H1 (cell line): ENCODE measurements at regions not wholly inside any gene's neighbourhood (a gene's known extent, or its start where the extent isn't known, plus 50 kb on each side); places are given as distances from the start of the nearest gene placed in this dataset.

Experiments
- CTCF ChIA-PET: fragments of 300-600 bp; sonication (Branson Sonifier 250); formaldehyde crosslinking; loops from one replicate; lab custom pipeline; 2021; ENCODE audit not compliant: partially characterized antibody; lab: Charles Lee
- POLR2A ChIA-PET: fragments of 300-600 bp; sonication (Branson Sonifier 250); formaldehyde crosslinking; loops from one replicate; lab custom pipeline; 2021; ENCODE audit warnings: inconsistent platforms; ENCODE audit not compliant: partially characterized antibody; lab: Charles Lee
- DNase-seq, 2 experiments: peaks; one replicate each; pipeline versions ENCODE4 v3.0.0 to v3.0.0-alpha.2; 2010 to 2022; ENCODE audit warnings: low spot score in 2 of 2, low read depth in 1 of 2, mixed read lengths in 1 of 2
- FAIRE-seq: peaks from 2 replicates; lab custom pipeline; 2011; peaks lifted over from hg19 to GRCh38; lab: Jason Lieb, UNC
- H2AFZ ChIP-seq: 2 replicates; pipeline ENCODE4 v1.8.1; 2012; ENCODE audit warnings: low read length, inconsistent platforms
- H2AK5ac ChIP-seq: 2 replicates; pipeline ENCODE4 v1.6.1; 2013; ENCODE audit warnings: low read depth, low read length
- H2BK120ac ChIP-seq: replicated peaks from 2 replicates; pipeline ENCODE3; 2013; ENCODE audit warnings: low read depth, low read length, inconsistent platforms
- H2BK12ac ChIP-seq: 2 replicates; pipeline ENCODE4 v1.6.1; 2013; ENCODE audit warnings: low read depth, low read length
- H2BK15ac ChIP-seq: 2 replicates; pipeline ENCODE4 v1.6.1; 2013; ENCODE audit warnings: low read length
- H2BK20ac ChIP-seq: 2 replicates; pipeline ENCODE4 v1.6.1; 2013; ENCODE audit warnings: low read length
- H2BK5ac ChIP-seq: 2 replicates; pipeline ENCODE4 v1.6.1; 2013; ENCODE audit warnings: low read depth, low read length
- H3K14ac ChIP-seq: 2 replicates; pipeline ENCODE4 v1.6.1; 2013; ENCODE audit warnings: inconsistent platforms; ENCODE audit not compliant: insufficient read length
- H3K18ac ChIP-seq: 2 replicates; pipeline ENCODE4 v1.6.1; 2013; ENCODE audit warnings: low read length; ENCODE audit errors: extremely low read depth
- H3K23ac ChIP-seq: 2 replicates; pipeline ENCODE4 v1.6.1; 2013; ENCODE audit warnings: inconsistent platforms; ENCODE audit not compliant: insufficient read length
- H3K23me2 ChIP-seq: 2 replicates; pipeline ENCODE4 v1.6.1; 2013; ENCODE audit warnings: low read depth, low read length
- H3K27ac ChIP-seq: 2 replicates; pipeline ENCODE4 v1.6.1; 2011; ENCODE audit warnings: low read depth, low read length, inconsistent platforms
- H3K27me3 ChIP-seq, 4 experiments: replicated peaks in 1 of 4; 1 replicate in 1 of 4; 2 replicates in 3 of 4; pipeline versions ENCODE4 v1.6.1 to v1.8.1; 2011 to 2013; ENCODE audit warnings: low read length in 3 of 4, mild to moderate bottlenecking in 3 of 4, inconsistent platforms in 2 of 4, mixed read lengths in 2 of 4, moderate library complexity in 1 of 4; ENCODE audit not compliant: control insufficient read depth in 3 of 4, insufficient read depth in 3 of 4; ENCODE audit errors: extremely low read depth in 1 of 4
- H3K36me3 ChIP-seq, 4 experiments: 2 replicates each; pipeline versions ENCODE4 v1.6.1 to v1.8.1; 2011 to 2013; ENCODE audit warnings: mild to moderate bottlenecking in 4 of 4, low read length in 3 of 4, moderate library complexity in 2 of 4, control low read depth in 1 of 4, inconsistent platforms in 1 of 4; ENCODE audit not compliant: insufficient read depth in 4 of 4, control insufficient read depth in 2 of 4
- H3K4ac ChIP-seq: replicated peaks from 2 replicates; pipeline ENCODE3; 2013; ENCODE audit warnings: low read length, low read depth, mixed read lengths, inconsistent platforms; ENCODE audit not compliant: insufficient read length
- H3K4me1 ChIP-seq, 4 experiments: replicated peaks in 1 of 4; 1 replicate in 1 of 4; 2 replicates in 3 of 4; pipeline versions ENCODE4 v1.6.1 to v1.8.1; 2011 to 2013; ENCODE audit warnings: low read length in 3 of 4, inconsistent platforms in 2 of 4, mixed read lengths in 1 of 4; ENCODE audit not compliant: insufficient read depth in 4 of 4, control insufficient read depth in 3 of 4
- H3K4me2 ChIP-seq, 2 experiments: 2 replicates each; pipeline versions ENCODE4 v1.6.1 to v1.8.1; 2011 to 2013; ENCODE audit warnings: low read depth in 2 of 2, low read length in 2 of 2, control low read depth in 1 of 2, inconsistent platforms in 1 of 2, mild to moderate bottlenecking in 1 of 2; ENCODE audit not compliant: insufficient read depth in 1 of 2
- H3K4me3 ChIP-seq, 4 experiments: fragments of 200-600, 300-600 bp in 1 of 4; sonication (generic), shearing (Covaris generic), sonication (Bioruptor Twin) in 1 of 4; 2 replicates each; pipeline versions ENCODE4 v1.5.1 to v1.8.1; 2011 to 2016; ENCODE audit warnings: low read length in 4 of 4, low read depth in 3 of 4, control low read depth in 2 of 4, inconsistent platforms in 2 of 4, mild to moderate bottlenecking in 2 of 4, mixed read lengths in 1 of 4, moderate library complexity in 1 of 4; ENCODE audit not compliant: insufficient read depth in 2 of 4; ENCODE audit errors: extremely low read depth in 1 of 4
- H3K56ac ChIP-seq: replicated peaks from 2 replicates; pipeline ENCODE3; 2013; ENCODE audit warnings: low read depth, mild to moderate bottlenecking, mixed read lengths, low read length, inconsistent platforms; ENCODE audit not compliant: insufficient read length
- H3K79me1 ChIP-seq: 2 replicates; pipeline ENCODE4 v1.6.1; 2013; ENCODE audit warnings: low read depth, low read length, control low read depth
- H3K79me2 ChIP-seq, 2 experiments: 2 replicates each; pipeline versions ENCODE4 v1.6.1 to v1.8.1; 2012 to 2013; ENCODE audit warnings: low read length in 2 of 2, mild to moderate bottlenecking in 2 of 2, inconsistent platforms in 1 of 2; ENCODE audit not compliant: insufficient read depth in 2 of 2, control insufficient read depth in 1 of 2
- H3K9ac ChIP-seq, 4 experiments: replicated peaks in 1 of 4; 1 replicate in 1 of 4; 2 replicates in 3 of 4; pipeline versions ENCODE4 v1.6.1 to v1.8.1; 2011 to 2013; ENCODE audit warnings: low read depth in 3 of 4, low read length in 3 of 4, control low read depth in 2 of 4, mild to moderate bottlenecking in 2 of 4, moderate library complexity in 2 of 4, inconsistent platforms in 1 of 4; ENCODE audit errors: extremely low read depth in 1 of 4
- H3K9me3 ChIP-seq, 2 experiments: 2 replicates each; pipeline versions ENCODE4 v1.6.1 to v1.8.1; 2012 to 2013; ENCODE audit warnings: mild to moderate bottlenecking in 2 of 2, moderate library complexity in 2 of 2, control low read depth in 1 of 2, inconsistent platforms in 1 of 2, low read depth in 1 of 2, low read length in 1 of 2, mixed read lengths in 1 of 2; ENCODE audit not compliant: insufficient read depth in 2 of 2
- H4K20me1 ChIP-seq, 2 experiments: replicated peaks in 1 of 2; 2 replicates each; pipeline versions ENCODE3 to v1.8.1; 2011 to 2013; ENCODE audit warnings: inconsistent platforms in 2 of 2, low read length in 2 of 2, mild to moderate bottlenecking in 1 of 2; ENCODE audit not compliant: insufficient read depth in 2 of 2, control insufficient read depth in 1 of 2
- H4K5ac ChIP-seq: 2 replicates; pipeline ENCODE4 v1.6.1; 2013; ENCODE audit warnings: low read length, low read depth, mixed read lengths, inconsistent platforms; ENCODE audit not compliant: insufficient read length
- H4K8ac ChIP-seq: 2 replicates; pipeline ENCODE4 v1.8.0; 2013; ENCODE audit warnings: mild to moderate bottlenecking, moderate library complexity, low read length, inconsistent platforms; ENCODE audit not compliant: insufficient read depth; ENCODE audit errors: extremely low read depth
- H4K91ac ChIP-seq: replicated peaks from 2 replicates; pipeline ENCODE3; 2013; ENCODE audit warnings: low read length, mixed read lengths, inconsistent platforms; ENCODE audit not compliant: insufficient read length
- CBX5 ChIP-seq: fragments of 300-800, 300-1000 bp; sonication (generic); IDR thresholded peaks from 2 replicates; pipeline ENCODE4 v1.7.1; 2016; ENCODE audit warnings: antibody characterized with exemption, low read length, low read depth
- EGR1 ChIP-seq: IDR thresholded peaks from 2 replicates; pipeline ENCODE4 v1.6.1; 2011; ENCODE audit warnings: low read depth, low read length, borderline replicate concordance
- HDAC2 ChIP-seq, 2 experiments: fragments of 300-600 bp in 1 of 2; sonication (generic) in 1 of 2; IDR thresholded peaks; 2 replicates each; pipeline ENCODE4 v1.6.1; 2011 to 2012; ENCODE audit warnings: low read depth in 2 of 2, low read length in 2 of 2, mild to moderate bottlenecking in 2 of 2, moderate library complexity in 2 of 2, borderline replicate concordance in 1 of 2, inconsistent platforms in 1 of 2
- SP1 ChIP-seq: IDR thresholded peaks from 2 replicates; pipeline ENCODE4 v1.6.1; 2011; ENCODE audit warnings: low read depth, low read length
- WGBS, 2 experiments: shearing (Covaris generic) in 1 of 2; methylation state at CpG; one replicate each; pipeline versions ENCODE4 v1.1.6 to v1.1.7; 2013 to 2015; ENCODE audit warnings: low lambda C conversion rate in 2 of 2, mixed read lengths in 2 of 2, inconsistent platforms in 1 of 2, low coverage in 1 of 2, missing lambda C conversion rate in 1 of 2; ENCODE audit not compliant: insufficient replicate concordance in 2 of 2, insufficient coverage in 1 of 2, insufficient read length in 1 of 2; ENCODE audit errors: extremely low coverage in 1 of 2, missing lambda C conversion rate in 1 of 2; 5-methylcytosine and 5-hydroxymethylcytosine counted together

GRCh38 chr2:207421671-207422070 lies 108.1 kb upstream of the CREB1 start:
- no peaks in the 10 kb centered on the region for H3K79me1 ChIP-seq
- no peak for FAIRE-seq
- no peak overlapping the region for H3K56ac ChIP-seq
- H3K18ac ChIP-seq, result no peak overlapping the region
- no peak overlapping the region for H3K4me2 ChIP-seq
- H3K27me3 ChIP-seq, result no peaks in the 10 kb centered on the region
- H2BK5ac ChIP-seq, result no peak overlapping the region
- no peak overlapping the region for H2AK5ac ChIP-seq
- H3K4me1 ChIP-seq, result peaks cover 0 to 8% (median 3%) of the 10 kb centered on the region in 4 experiments; a peak in 3 of 7 replicates
- H3K23ac ChIP-seq, result no peak overlapping the region
- no peak overlapping the region for H2BK20ac ChIP-seq
- no peaks in the 10 kb centered on the region for H3K23me2 ChIP-seq
- H3K14ac ChIP-seq, result no peak overlapping the region
- no peak overlapping the region for H2BK12ac ChIP-seq
- no peak overlapping the region for H4K5ac ChIP-seq
- no peak overlapping the region for H3K9ac ChIP-seq
- no peak overlapping the region for H3K27ac ChIP-seq
- no peaks in the 10 kb centered on the region for H4K20me1 ChIP-seq
- H3K4me3 ChIP-seq, result no peak overlapping the region
- TF ChIP-seq EGR1 (no peak), SP1 (no peak), HDAC2 (IDR thresholded peaks at IDR 0.05; ENCODE audit: borderline replicate concordance in 1 of 2, low read depth in 2 of 2, low read length in 2 of 2) (no peak), CBX5 (no peak)
- TF ChIP-seq, all 59 proteins: peak for 0
- Histone ChIP-seq H2BK120ac (no peak overlapping the region), H4K8ac (no peak overlapping the region), H3K4ac (no peak overlapping the region), H2BK15ac (no peak overlapping the region), H3K79me2 (no peaks in the 10 kb centered on the region), H2AFZ (no peak overlapping the region), H4K91ac (no peak overlapping the region), H3K36me3 (no peaks in the 10 kb centered on the region), H3K9me3 (no peaks in the 10 kb centered on the region)
- no peak for DNase-seq
- ChIA-PET POLR2A (no interaction called here), CTCF (interaction anchor here (0.8 kb wide), 1 partner anchor 14 kb away, joined by 3 read pairs; no protein-coding TSS in a partner anchor)
- 78% methylated on average over 12 of the region's 12 CpGs; no CpG with 5 or more reads in 1 of the 2 experiments for WGBS, 2 experiments
